ENCODE measurements at regions not wholly inside any gene's neighbourhood (a gene's known extent, or its start where the extent isn't known, plus 50 kb on each side); places are given as distances from the start of the nearest gene placed in this dataset.

- TF ChIP-seq NR2C2 (IDR thresholded peaks at IDR 0.05; ENCODE audit: borderline replicate concordance, control insufficient read depth, insufficient read length, low read depth), result no peak
- no peak for TF ChIP-seq ZBTB11 (CRISPR knock-in tag; IDR thresholded peaks at IDR 0.05)
- TF ChIP-seq NR2F1 (conservative IDR thresholded peaks at IDR 0.05), result no peak
- TF ChIP-seq CTCF (IDR thresholded peaks at IDR 0.05 in 2 of 3, conservative IDR thresholded peaks at IDR 0.05 in 1 of 3; ENCODE audit: control insufficient read depth in 2 of 3, extremely low read depth in 1 of 3, insufficient read depth in 1 of 3, low read depth in 3 of 3, low read length in 3 of 3), result no peak
- TF ChIP-seq LARP7 (IDR thresholded peaks at IDR 0.05), result no peak
- TF ChIP-seq RB1 (IDR thresholded peaks at IDR 0.05; ENCODE audit: borderline replicate concordance), result no peak
- no peak for TF ChIP-seq MTA2 (IDR thresholded peaks at IDR 0.05; ENCODE audit: low read depth)
- TF ChIP-seq CHD4 (IDR thresholded peaks at IDR 0.05), result no peak
- TF ChIP-seq POLR2AphosphoS5 (IDR thresholded peaks at IDR 0.05; ENCODE audit: low read length), result no peak
- no peak for TF ChIP-seq E4F1 (IDR thresholded peaks at IDR 0.05; ENCODE audit: borderline replicate concordance, partially characterized antibody)
- TF ChIP-seq EZH2 (IDR thresholded peaks at IDR 0.05; ENCODE audit: borderline replicate concordance, control insufficient read depth, low read depth, low read length), result no peak
- TF ChIP-seq CBX5 (IDR thresholded peaks at IDR 0.05; ENCODE audit: low read depth), result no peak
- no peak for TF ChIP-seq PRDM15 (CRISPR knock-in tag; IDR thresholded peaks at IDR 0.05)
- no peak for TF ChIP-seq MAX (IDR thresholded peaks at IDR 0.05; ENCODE audit: low read depth, low read length)
Observed at GRCh38 chr4:10384974-10385373, 72.3 kb downstream of the ZNF518B start.
